ENCODE measurements at regions not wholly inside any gene's neighbourhood (a gene's known extent, or its start where the extent isn't known, plus 50 kb on each side); places are given as distances from the start of the nearest gene placed in this dataset.

DNA sequence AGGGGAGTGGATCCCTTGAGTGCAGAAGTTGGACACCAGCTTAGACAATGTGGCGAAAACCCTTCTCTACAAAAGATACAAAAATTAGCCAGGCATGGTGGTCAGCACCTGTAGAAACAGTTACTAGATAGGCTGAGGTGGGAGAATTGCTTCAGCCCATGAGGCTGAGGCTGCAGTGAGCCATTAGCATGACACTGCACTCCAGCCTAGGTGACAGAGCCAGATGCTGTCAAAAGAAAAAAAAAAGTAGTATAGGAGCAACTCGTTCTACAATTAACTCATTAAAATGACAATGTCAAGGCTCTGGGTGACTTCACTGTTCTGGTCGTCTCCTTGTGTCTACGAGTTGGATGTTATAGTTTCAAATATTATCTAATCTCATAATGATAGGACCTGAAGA is 370.6 kb upstream of the NCAM2 start:
- no peak for TF ChIP-seq CTCF (conservative IDR thresholded peaks at IDR 0.05)
- DNase-seq (ENCODE audit: extremely low spot score, unreplicated experiment) = no peak
- no peak overlapping the region for H3K27ac Mint-ChIP-seq
- H3K36me3 Mint-ChIP-seq = no peaks in the 10 kb centered on the region
- no peak overlapping the region for H3K4me3 Mint-ChIP-seq
- H3K27me3 Mint-ChIP-seq = no peaks in the 10 kb centered on the region
- no peaks in the 10 kb centered on the region for H3K4me1 Mint-ChIP-seq (ENCODE audit: unreplicated experiment)
- H3K9me3 Mint-ChIP-seq = peaks cover 7% of the 10 kb centered on the region

DNA sequence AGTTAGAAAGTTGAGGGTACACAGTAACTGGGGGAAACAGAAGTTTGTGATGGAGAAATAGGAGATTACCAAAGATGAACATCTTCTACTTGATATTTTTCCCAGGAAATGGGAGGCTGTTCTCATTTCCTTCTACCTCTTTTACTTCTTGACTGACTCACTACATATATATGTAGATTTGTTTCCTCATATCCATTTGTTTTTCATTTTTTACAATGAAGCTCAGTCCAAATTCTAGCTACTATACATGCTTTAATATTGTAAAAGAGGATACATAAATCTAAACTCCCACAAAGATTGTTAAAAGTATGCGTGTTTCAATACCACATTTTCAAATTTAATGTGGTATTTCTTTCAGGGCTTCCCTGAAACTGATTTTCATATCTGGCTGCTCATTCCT is 366.6 kb upstream of the NCAM2 start:
- no peaks in the 10 kb centered on the region for H3K4me1 Mint-ChIP-seq (ENCODE audit: unreplicated experiment)
- H3K4me3 Mint-ChIP-seq = no peak overlapping the region
- H3K27me3 Mint-ChIP-seq = no peaks in the 10 kb centered on the region
- no peaks in the 10 kb centered on the region for H3K36me3 Mint-ChIP-seq
- H3K27ac Mint-ChIP-seq = no peak overlapping the region
- DNase-seq (ENCODE audit: extremely low spot score, unreplicated experiment) = no peak
- H3K9me3 Mint-ChIP-seq = no peaks in the 10 kb centered on the region
- TF ChIP-seq CTCF (conservative IDR thresholded peaks at IDR 0.05) = no peak

- H3K9me3 Mint-ChIP-seq = no peaks in the 10 kb centered on the region
- no peak for DNase-seq (ENCODE audit: extremely low spot score, unreplicated experiment)
- no peak overlapping the region for H3K4me3 Mint-ChIP-seq
- H3K36me3 Mint-ChIP-seq = no peaks in the 10 kb centered on the region
- TF ChIP-seq CTCF (conservative IDR thresholded peaks at IDR 0.05) = no peak
- no peaks in the 10 kb centered on the region for H3K27me3 Mint-ChIP-seq
- H3K27ac Mint-ChIP-seq = no peak overlapping the region
- H3K4me1 Mint-ChIP-seq (ENCODE audit: unreplicated experiment) = no peaks in the 10 kb centered on the region
These were observed 359.2 kb upstream of the NCAM2 start for GRCh38 chr21:20639026-20639425.

- no peaks in the 10 kb centered on the region for H3K4me1 Mint-ChIP-seq (ENCODE audit: unreplicated experiment)
- no peaks in the 10 kb centered on the region for H3K36me3 Mint-ChIP-seq
- no peak overlapping the region for H3K4me3 Mint-ChIP-seq
- H3K27me3 Mint-ChIP-seq = no peaks in the 10 kb centered on the region
- TF ChIP-seq CTCF (conservative IDR thresholded peaks at IDR 0.05) = no peak
- no peak overlapping the region for H3K27ac Mint-ChIP-seq
- no peak for DNase-seq (ENCODE audit: extremely low spot score, unreplicated experiment)
- H3K9me3 Mint-ChIP-seq = no peaks in the 10 kb centered on the region
These were observed 357.0 kb upstream of the NCAM2 start for GRCh38 chr21:20641241-20641640.

DNA sequence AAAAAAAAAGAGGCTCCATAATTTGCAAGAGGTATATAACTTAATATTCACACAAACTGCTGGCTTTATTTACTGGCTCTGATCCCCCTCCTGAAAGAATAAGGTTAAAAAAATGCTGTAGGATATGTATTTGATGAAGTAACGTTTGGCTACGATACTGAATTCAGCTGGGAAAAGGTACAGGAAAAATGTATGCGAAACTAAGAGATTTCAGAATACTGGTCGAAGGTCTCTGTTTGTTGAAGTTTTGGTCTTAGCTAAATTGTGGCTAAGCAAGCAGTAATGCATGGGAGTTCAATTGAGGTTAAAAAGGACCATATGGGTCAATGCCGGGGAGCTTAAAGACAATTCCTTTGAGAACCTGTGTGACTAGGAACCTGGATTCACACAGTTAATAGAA is 355.5 kb upstream of the NCAM2 start:
- H3K9me3 Mint-ChIP-seq = no peaks in the 10 kb centered on the region
- H3K27me3 Mint-ChIP-seq = no peaks in the 10 kb centered on the region
- H3K4me3 Mint-ChIP-seq = no peak overlapping the region
- no peaks in the 10 kb centered on the region for H3K4me1 Mint-ChIP-seq (ENCODE audit: unreplicated experiment)
- H3K36me3 Mint-ChIP-seq = no peaks in the 10 kb centered on the region
- no peak for DNase-seq (ENCODE audit: extremely low spot score, unreplicated experiment)
- no peak overlapping the region for H3K27ac Mint-ChIP-seq
- TF ChIP-seq CTCF (conservative IDR thresholded peaks at IDR 0.05) = no peak

- no peak overlapping the region for H3K4me3 Mint-ChIP-seq
- peaks cover under 1% of the 10 kb centered on the region for H3K9me3 Mint-ChIP-seq
- H3K36me3 Mint-ChIP-seq = no peaks in the 10 kb centered on the region
- H3K27me3 Mint-ChIP-seq = no peaks in the 10 kb centered on the region
- DNase-seq (ENCODE audit: extremely low spot score, unreplicated experiment) = no peak
- no peak overlapping the region for H3K27ac Mint-ChIP-seq
- no peaks in the 10 kb centered on the region for H3K4me1 Mint-ChIP-seq (ENCODE audit: unreplicated experiment)
- no peak for TF ChIP-seq CTCF (conservative IDR thresholded peaks at IDR 0.05)
These were observed 353.7 kb upstream of the NCAM2 start for GRCh38 chr21:20644552-20644951.
